ENCODE measurements at regions not wholly inside any gene's neighbourhood (a gene's known extent, or its start where the extent isn't known, plus 50 kb on each side); places are given as distances from the start of the nearest gene placed in this dataset.

- TF ChIP-seq CTCF (IDR thresholded peaks at IDR 0.05) = no peak
- TF ChIP-seq POLR2A (IDR thresholded peaks at IDR 0.05) = no peak
These were observed 99.0 kb downstream of the CD200R1L start for GRCh38 chr3:112747624-112748023.

GRCh38 chr3:112746675-112747280, 99.9 kb downstream of the CD200R1L start:
- Histone ChIP-seq H3K4me1 (peaks cover 0 to 4% (median 0%) of the 10 kb centered on the region in 3 donors), H3K36me3 (no peaks in the 10 kb centered on the region), H3K27me3 (no peaks in the 10 kb centered on the region), H3K4me3 (no peak overlapping the region), H3K9me3 (no peaks in the 10 kb centered on the region), H3K27ac (no peak overlapping the region)
- TF ChIP-seq CTCF (IDR thresholded peaks at IDR 0.05) (no peak), POLR2A (IDR thresholded peaks at IDR 0.05) (no peak)
- WGBS, 2 donors = 47 to 58% methylated on average over 6 of the region's 6 CpGs
- no peak for DNase-seq
- intact Hi-C loops (cut with DNase I) = no loop called here

More at GRCh38 chr3:112747624-112748023, 99.0 kb downstream of the CD200R1L start:
- H3K4me1 ChIP-seq = peaks cover 0 to 13% (median 0%) of the 10 kb centered on the region in 3 donors
- H3K36me3 ChIP-seq = no peaks in the 10 kb centered on the region
- no peak for DNase-seq
- no peak overlapping the region for H3K27ac ChIP-seq
- no peak overlapping the region for H3K4me3 ChIP-seq
- intact Hi-C loops (cut with DNase I) = no loop called here
- no peaks in the 10 kb centered on the region for H3K27me3 ChIP-seq
- no peaks in the 10 kb centered on the region for H3K9me3 ChIP-seq
- 86 to 88% methylated on average over 3 of the region's 3 CpGs for WGBS, 2 donors

- TF ChIP-seq POLR2A (IDR thresholded peaks at IDR 0.05) (no peak), CTCF (IDR thresholded peaks at IDR 0.05) (no peak)
- DNase-seq = no peak
- WGBS, 2 donors = 60 to 81% methylated on average over 4 of the region's 4 CpGs
- Histone ChIP-seq H3K27me3 (no peaks in the 10 kb centered on the region), H3K4me3 (no peak overlapping the region), H3K4me1 (no peaks in the 10 kb centered on the region), H3K9me3 (no peaks in the 10 kb centered on the region), H3K36me3 (no peaks in the 10 kb centered on the region), H3K27ac (no peak overlapping the region)
- intact Hi-C loops (cut with DNase I) = no loop called here
These were observed 101.0 kb downstream of the CD200R1L start for GRCh38 chr3:112745567-112746248.

GRCh38 chr3:112744825-112745566, 101.7 kb downstream of the CD200R1L start:
- H3K4me1 ChIP-seq = no peaks in the 10 kb centered on the region
- intact Hi-C loops (cut with DNase I) = no loop called here

More at GRCh38 chr3:112744825-112745566, 101.7 kb downstream of the CD200R1L start:
- Histone ChIP-seq H3K36me3 (no peaks in the 10 kb centered on the region), H3K27me3 (no peaks in the 10 kb centered on the region), H3K4me3 (no peak overlapping the region), H3K9me3 (no peaks in the 10 kb centered on the region), H3K27ac (no peak overlapping the region)
- 45 to 67% methylated on average over 2 of the region's 2 CpGs for WGBS, 2 donors
- no peak for TF ChIP-seq CTCF (IDR thresholded peaks at IDR 0.05)
- TF ChIP-seq POLR2A (IDR thresholded peaks at IDR 0.05) = no peak
- no peak for DNase-seq

Data from esophagus squamous epithelium (tissue), 5 donors.